ENCODE measurements at regions not wholly inside any gene's neighbourhood (a gene's known extent, or its start where the extent isn't known, plus 50 kb on each side); places are given as distances from the start of the nearest gene placed in this dataset.

DNA sequence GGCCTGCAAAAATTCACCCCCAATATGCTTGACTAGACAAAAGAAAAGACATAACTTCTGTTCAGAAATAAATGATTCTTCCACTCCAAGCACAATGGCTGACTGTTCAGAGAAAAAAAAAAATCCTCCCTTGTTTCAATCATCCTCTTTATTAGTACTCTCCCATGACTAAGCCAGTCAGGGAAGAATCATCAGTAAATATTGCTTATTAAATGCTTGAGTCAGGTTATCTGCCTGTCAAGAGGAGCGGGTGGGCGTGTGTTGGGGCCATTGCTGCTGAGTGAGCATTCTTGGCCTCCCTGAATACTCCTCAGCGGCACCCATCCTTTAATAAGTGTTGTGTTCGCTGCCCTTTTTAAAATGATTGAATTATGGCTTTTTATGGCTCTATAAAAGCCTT, 1334.8 kb upstream of the CELF4 start:
- TF ChIP-seq, protein P1, sequence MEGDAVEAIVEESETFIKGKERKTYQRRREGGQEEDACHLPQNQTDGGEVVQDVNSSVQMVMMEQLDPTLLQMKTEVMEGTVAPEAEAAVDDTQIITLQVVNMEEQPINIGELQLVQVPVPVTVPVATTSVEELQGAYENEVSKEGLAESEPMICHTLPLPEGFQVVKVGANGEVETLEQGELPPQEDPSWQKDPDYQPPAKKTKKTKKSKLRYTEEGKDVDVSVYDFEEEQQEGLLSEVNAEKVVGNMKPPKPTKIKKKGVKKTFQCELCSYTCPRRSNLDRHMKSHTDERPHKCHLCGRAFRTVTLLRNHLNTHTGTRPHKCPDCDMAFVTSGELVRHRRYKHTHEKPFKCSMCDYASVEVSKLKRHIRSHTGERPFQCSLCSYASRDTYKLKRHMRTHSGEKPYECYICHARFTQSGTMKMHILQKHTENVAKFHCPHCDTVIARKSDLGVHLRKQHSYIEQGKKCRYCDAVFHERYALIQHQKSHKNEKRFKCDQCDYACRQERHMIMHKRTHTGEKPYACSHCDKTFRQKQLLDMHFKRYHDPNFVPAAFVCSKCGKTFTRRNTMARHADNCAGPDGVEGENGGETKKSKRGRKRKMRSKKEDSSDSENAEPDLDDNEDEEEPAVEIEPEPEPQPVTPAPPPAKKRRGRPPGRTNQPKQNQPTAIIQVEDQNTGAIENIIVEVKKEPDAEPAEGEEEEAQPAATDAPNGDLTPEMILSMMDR (IDR thresholded peaks at IDR 0.05), result no peak
- TF ChIP-seq EP300 (IDR thresholded peaks at IDR 0.05; ENCODE audit: low read depth), result no peak
- no peak for TF ChIP-seq POLR2A (IDR thresholded peaks at IDR 0.05)
- TF ChIP-seq POLR2AphosphoS5 (IDR thresholded peaks at IDR 0.05), result no peak
